ENCODE measurements at regions not wholly inside any gene's neighbourhood (a gene's known extent, or its start where the extent isn't known, plus 50 kb on each side); places are given as distances from the start of the nearest gene placed in this dataset.

DNA sequence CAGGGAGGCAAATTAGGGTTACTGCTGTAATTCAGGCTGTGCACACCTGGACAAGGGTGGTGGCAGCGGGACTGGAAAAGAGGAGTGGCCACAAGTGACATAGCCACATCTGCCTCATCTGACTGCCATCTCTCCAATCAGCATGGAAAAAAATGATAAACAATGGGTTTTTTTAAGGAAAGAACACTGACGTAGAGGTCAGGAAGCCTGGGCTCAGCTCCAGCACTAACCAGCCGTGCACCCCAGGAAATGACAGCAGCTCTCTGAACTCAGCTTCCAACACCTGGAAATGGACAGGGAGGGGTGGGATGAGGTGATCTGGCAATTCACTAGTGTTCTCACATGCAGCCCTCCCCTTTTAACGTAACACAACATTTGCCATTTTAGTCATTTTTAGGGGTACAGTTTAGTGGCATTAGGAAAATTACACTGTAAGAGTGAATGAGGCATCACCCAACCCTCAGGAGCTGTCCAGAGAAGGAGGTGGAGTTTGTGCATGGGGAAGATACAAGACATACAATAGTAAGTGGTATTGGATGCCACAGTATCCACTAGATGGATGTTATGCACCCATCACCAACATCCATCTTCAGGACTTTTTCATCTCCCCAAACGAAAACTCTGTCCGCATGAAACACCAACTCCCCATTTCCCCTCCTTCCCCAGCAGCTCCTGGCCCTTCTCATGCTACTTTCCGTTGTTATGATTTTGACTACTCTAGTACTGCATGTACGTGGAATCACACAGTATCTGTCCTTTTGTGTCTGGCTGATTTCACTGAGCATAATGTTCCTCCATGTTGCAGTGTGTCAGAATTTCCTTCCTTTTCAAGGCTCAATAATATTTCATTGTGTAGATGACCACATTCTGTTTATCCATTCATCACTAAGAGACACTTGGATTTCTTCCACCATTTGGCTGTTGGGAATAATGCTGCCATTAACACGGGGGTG lies 215.5 kb upstream of the ECI2 start:
- no peak for TF ChIP-seq POLR2A (IDR thresholded peaks at IDR 0.05)
- TF ChIP-seq, protein P1, sequence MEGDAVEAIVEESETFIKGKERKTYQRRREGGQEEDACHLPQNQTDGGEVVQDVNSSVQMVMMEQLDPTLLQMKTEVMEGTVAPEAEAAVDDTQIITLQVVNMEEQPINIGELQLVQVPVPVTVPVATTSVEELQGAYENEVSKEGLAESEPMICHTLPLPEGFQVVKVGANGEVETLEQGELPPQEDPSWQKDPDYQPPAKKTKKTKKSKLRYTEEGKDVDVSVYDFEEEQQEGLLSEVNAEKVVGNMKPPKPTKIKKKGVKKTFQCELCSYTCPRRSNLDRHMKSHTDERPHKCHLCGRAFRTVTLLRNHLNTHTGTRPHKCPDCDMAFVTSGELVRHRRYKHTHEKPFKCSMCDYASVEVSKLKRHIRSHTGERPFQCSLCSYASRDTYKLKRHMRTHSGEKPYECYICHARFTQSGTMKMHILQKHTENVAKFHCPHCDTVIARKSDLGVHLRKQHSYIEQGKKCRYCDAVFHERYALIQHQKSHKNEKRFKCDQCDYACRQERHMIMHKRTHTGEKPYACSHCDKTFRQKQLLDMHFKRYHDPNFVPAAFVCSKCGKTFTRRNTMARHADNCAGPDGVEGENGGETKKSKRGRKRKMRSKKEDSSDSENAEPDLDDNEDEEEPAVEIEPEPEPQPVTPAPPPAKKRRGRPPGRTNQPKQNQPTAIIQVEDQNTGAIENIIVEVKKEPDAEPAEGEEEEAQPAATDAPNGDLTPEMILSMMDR (IDR thresholded peaks at IDR 0.05) = no peak
- no peak for TF ChIP-seq POLR2AphosphoS5 (IDR thresholded peaks at IDR 0.05)
- TF ChIP-seq EP300 (IDR thresholded peaks at IDR 0.05) = no peak

All from stomach (tissue), 4 donors.